HFF-Myc (cell line): ENCODE measurements at regions not wholly inside any gene's neighbourhood (a gene's known extent, or its start where the extent isn't known, plus 50 kb on each side); places are given as distances from the start of the nearest gene placed in this dataset.
"Not testable (repeated sequence)": the region's sequence is repeated elsewhere in the genome, so short reads cannot be mapped to it uniquely, and the experiment has no call there.

Source experiments
- DNase-seq: peaks from one replicate; pipeline ENCODE4 v3.0.0-alpha.2; 2011; ENCODE audit warnings: low read depth; ENCODE audit errors: extremely low read depth
- H3K4me3 ChIP-seq: replicated peaks from 2 replicates; pipeline ENCODE4 v1.5.1; 2011; ENCODE audit warnings: low read depth, mild to moderate bottlenecking, control low read depth, low read length
- CTCF ChIP-seq: IDR thresholded peaks from 2 replicates; pipeline ENCODE4 v1.5.1; 2012; ENCODE audit warnings: mild to moderate bottlenecking, low read depth, low read length, control low read depth; ENCODE audit errors: missing control alignments

- no peak for DNase-seq
- no peak for TF ChIP-seq CTCF
- no peak overlapping the region for H3K4me3 ChIP-seq
These were observed 122.8 kb upstream of the EGFLAM start for GRCh38 chr5:38135486-38136039.

GRCh38 chr5:38134810-38135209 lies 123.5 kb upstream of the EGFLAM start:
- no peak for TF ChIP-seq CTCF
- DNase-seq: no peak
- no peak overlapping the region for H3K4me3 ChIP-seq

GRCh38 chr5:38134294-38134693 lies 124.1 kb upstream of the EGFLAM start:
- DNase-seq, H3K4me3 ChIP-seq: not testable (repeated sequence)

GRCh38 chr5:38131686-38132085 lies 126.7 kb upstream of the EGFLAM start:
- no peak for TF ChIP-seq CTCF
- H3K4me3 ChIP-seq: no peak overlapping the region
- no peak for DNase-seq

- DNase-seq: no peak
- no peak for TF ChIP-seq CTCF
These were observed 134.0 kb upstream of the EGFLAM start for GRCh38 chr5:38124321-38124720.

GRCh38 chr5:38121420-38121819 lies 136.9 kb upstream of the EGFLAM start:
- DNase-seq: no peak
- TF ChIP-seq CTCF: no peak
- H3K4me3 ChIP-seq: no peak overlapping the region

More at GRCh38 chr5:38124321-38124720, 134.0 kb upstream of the EGFLAM start:
- H3K4me3 ChIP-seq: no peak overlapping the region

- H3K4me3 ChIP-seq: no peak overlapping the region
- DNase-seq: no peak
- no peak for TF ChIP-seq CTCF
These were observed 138.5 kb upstream of the EGFLAM start for GRCh38 chr5:38119836-38120235.
